Trophoblast cell (in vitro differentiated cells and primary cell): ENCODE measurements at regions not wholly inside any gene's neighbourhood (a gene's known extent, or its start where the extent isn't known, plus 50 kb on each side); places are given as distances from the start of the nearest gene placed in this dataset.

Experiments used
- DNase-seq, 2 donors: peaks; one replicate each; pipeline ENCODE4 v3.0.0-alpha.2; 2016
- H2AFZ ChIP-seq: 2 replicates; pipeline ENCODE4 v1.6.1; 2013; ENCODE audit warnings: low read length, moderate library complexity, mild to moderate bottlenecking; ENCODE audit not compliant: insufficient read depth, poor library complexity
- H2AK5ac ChIP-seq: 2 replicates; pipeline ENCODE4 v1.6.1; 2013; ENCODE audit warnings: mild to moderate bottlenecking, low read length
- H2BK120ac ChIP-seq: 2 replicates; pipeline ENCODE4 v1.6.1; 2013; ENCODE audit warnings: low read length, mild to moderate bottlenecking, moderate library complexity; ENCODE audit not compliant: insufficient read depth, poor library complexity
- H2BK12ac ChIP-seq: 2 replicates; pipeline ENCODE4 v1.6.1; 2013; ENCODE audit warnings: mild to moderate bottlenecking, low read length, moderate library complexity
- H2BK5ac ChIP-seq: 2 replicates; pipeline ENCODE4 v1.6.1; 2013; ENCODE audit warnings: low read length, low read depth, moderate library complexity, mild to moderate bottlenecking; ENCODE audit not compliant: poor library complexity
- H3K14ac ChIP-seq: 2 replicates; pipeline ENCODE4 v1.6.1; 2013; ENCODE audit warnings: mild to moderate bottlenecking, low read length
- H3K18ac ChIP-seq: 2 replicates; pipeline ENCODE4 v1.6.1; 2013; ENCODE audit warnings: mild to moderate bottlenecking, low read length
- H3K23ac ChIP-seq: 2 replicates; pipeline ENCODE4 v1.6.1; 2013; ENCODE audit warnings: low read length
- H3K27ac ChIP-seq: 2 replicates; pipeline ENCODE4 v1.5.1; 2013; ENCODE audit warnings: low read depth, mild to moderate bottlenecking, inconsistent platforms, low read length, moderate library complexity
- H3K27me3 ChIP-seq: 2 replicates; pipeline ENCODE4 v1.6.1; 2013; ENCODE audit warnings: inconsistent platforms, mild to moderate bottlenecking, low read length, moderate library complexity; ENCODE audit not compliant: insufficient read depth
- H3K36me3 ChIP-seq, 2 experiments: 1 replicate in 1 of 2; 2 replicates in 1 of 2; pipeline ENCODE4 v1.6.1; 2013; ENCODE audit warnings: low read length in 2 of 2, mild to moderate bottlenecking in 2 of 2, moderate library complexity in 1 of 2; ENCODE audit not compliant: insufficient read depth in 2 of 2, control insufficient read depth in 1 of 2
- H3K4ac ChIP-seq: 2 replicates; pipeline ENCODE4 v1.6.1; 2013; ENCODE audit warnings: low read depth, mild to moderate bottlenecking, low read length, moderate library complexity
- H3K4me1 ChIP-seq, 2 experiments: 1 replicate in 1 of 2; 2 replicates in 1 of 2; pipeline ENCODE4 v1.6.1; 2013; ENCODE audit warnings: low read length in 2 of 2, mild to moderate bottlenecking in 2 of 2, moderate library complexity in 1 of 2; ENCODE audit not compliant: insufficient read depth in 2 of 2, control insufficient read depth in 1 of 2
- H3K4me2 ChIP-seq: 2 replicates; pipeline ENCODE4 v1.6.1; 2013; ENCODE audit warnings: inconsistent platforms, mild to moderate bottlenecking, low read length, moderate library complexity
- H3K4me3 ChIP-seq: 2 replicates; pipeline ENCODE4 v1.5.1; 2013; ENCODE audit warnings: mild to moderate bottlenecking, low read depth, low read length, inconsistent platforms
- H3K79me1 ChIP-seq: one replicate; pipeline ENCODE4 v1.6.1; 2013; ENCODE audit warnings: low read length
- H3K79me2 ChIP-seq: 2 replicates; pipeline ENCODE4 v1.6.1; 2013; ENCODE audit warnings: low read length, mild to moderate bottlenecking; ENCODE audit not compliant: control insufficient read depth, insufficient read depth, poor library complexity
- H3K9ac ChIP-seq: 2 replicates; pipeline ENCODE4 v1.6.1; 2013; ENCODE audit warnings: mild to moderate bottlenecking, low read length
- H3K9me3 ChIP-seq: 2 replicates; pipeline ENCODE4 v1.6.1; 2013; ENCODE audit warnings: low read depth, mild to moderate bottlenecking, control low read depth, inconsistent platforms, low read length; ENCODE audit not compliant: insufficient read depth
- H4K12ac ChIP-seq: 2 replicates; pipeline ENCODE4 v1.6.1; 2013; ENCODE audit warnings: low read depth, mild to moderate bottlenecking, low read length, moderate library complexity
- H4K8ac ChIP-seq: 2 replicates; pipeline ENCODE4 v1.6.1; 2013; ENCODE audit warnings: low read depth, mild to moderate bottlenecking, low read length, moderate library complexity
- H4K91ac ChIP-seq: one replicate; pipeline ENCODE4 v1.6.1; 2013; ENCODE audit warnings: low read depth, mild to moderate bottlenecking, low read length, moderate library complexity
- WGBS: extraction: QIAGEN DNeasy Blood & Tissue Kit; methylation state at CpG from one replicate; pipeline ENCODE4 v1.1.7; 2013; ENCODE audit warnings: missing lambda C conversion rate; ENCODE audit not compliant: insufficient read length, insufficient coverage; ENCODE audit errors: extremely low coverage; 5-methylcytosine and 5-hydroxymethylcytosine counted together

DNA sequence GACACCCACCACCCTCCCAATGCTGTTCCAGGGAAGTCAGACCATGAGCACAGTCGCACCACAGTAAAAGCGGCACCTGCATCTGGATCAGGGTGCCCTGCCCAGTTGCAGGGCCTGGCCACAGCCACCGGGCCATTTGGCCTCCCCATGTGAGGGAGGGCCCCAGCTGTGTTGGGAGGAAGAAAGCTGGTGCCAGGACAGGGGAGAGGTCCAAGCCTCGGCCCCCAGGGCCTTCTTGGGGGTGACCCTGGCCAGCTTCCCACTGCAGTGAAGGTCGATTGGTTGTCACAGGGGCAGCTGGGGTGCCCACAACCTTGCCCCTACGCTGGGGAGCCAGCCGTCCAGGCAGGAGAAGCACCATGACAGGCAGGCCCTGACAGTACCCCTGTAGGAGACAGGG, 183.2 kb upstream of the RAB6C start:
- Histone ChIP-seq H3K18ac (no peak overlapping the region), H3K27me3 (no peaks in the 10 kb centered on the region), H3K27ac (no peak overlapping the region), H3K36me3 (no peaks in the 10 kb centered on the region), H3K23ac (no peak overlapping the region), H2AK5ac (no peak overlapping the region), H3K9me3 (no peaks in the 10 kb centered on the region), H2BK5ac (no peak overlapping the region), H4K8ac (no peak overlapping the region), H3K14ac (no peak overlapping the region), H4K12ac (no peak overlapping the region), H3K4me2 (no peak overlapping the region), H3K4me1 (peaks cover 2 to 6% of the 10 kb centered on the region in 2 experiments), H2BK12ac (no peak overlapping the region), H2AFZ (no peak overlapping the region), H3K79me2 (no peaks in the 10 kb centered on the region), H4K91ac (no peak overlapping the region), H3K9ac (no peak overlapping the region), H2BK120ac (no peak overlapping the region), H3K79me1 (no peaks in the 10 kb centered on the region), H3K4ac (no peak overlapping the region), H3K4me3 (no peak overlapping the region)
- no CpG with 5 or more reads among the region's 7 CpGs for WGBS
- no peak for DNase-seq

DNA sequence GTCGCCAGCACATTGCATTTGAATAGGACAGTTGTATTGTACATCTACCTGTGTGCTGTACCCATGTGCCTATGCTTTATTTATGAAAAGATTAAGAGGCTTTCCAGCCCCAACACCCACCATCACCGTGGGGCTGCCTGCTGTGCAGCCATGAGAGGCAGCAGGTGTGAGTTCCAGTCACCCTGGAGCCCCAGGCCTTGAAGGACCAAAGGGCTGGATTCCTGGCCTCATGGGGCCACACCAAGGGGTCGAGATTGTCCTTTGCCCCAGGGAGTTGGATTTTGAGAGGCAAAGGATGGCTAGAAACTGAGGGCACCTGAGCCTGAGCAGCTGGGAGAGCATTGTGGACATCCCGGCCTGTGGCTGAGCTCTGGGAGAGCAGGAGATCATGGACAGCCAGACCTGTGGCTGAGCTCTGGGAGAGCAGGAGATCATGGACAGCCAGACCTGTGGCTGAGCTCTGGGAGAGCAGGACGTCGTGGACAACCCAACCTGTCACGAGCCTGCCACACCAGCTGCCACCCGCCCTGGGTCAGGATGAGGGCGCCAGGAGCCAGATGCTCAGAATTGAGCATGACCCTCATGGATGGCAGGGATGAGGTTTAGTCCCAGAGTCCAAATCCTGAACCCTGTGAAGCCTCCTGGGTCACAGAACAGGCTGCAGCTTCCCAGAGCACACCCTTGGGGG, 182.5 kb upstream of the RAB6C start:
- H3K23ac ChIP-seq, result no peak overlapping the region
- H3K4me1 ChIP-seq, result peaks cover 2 to 6% of the 10 kb centered on the region in 2 experiments
- no peak overlapping the region for H2BK120ac ChIP-seq
- H3K27ac ChIP-seq, result no peak overlapping the region
- H3K9ac ChIP-seq, result no peak overlapping the region
- no peak overlapping the region for H3K4me3 ChIP-seq
- H3K27me3 ChIP-seq, result no peaks in the 10 kb centered on the region
- no peak overlapping the region for H4K91ac ChIP-seq
- H3K18ac ChIP-seq, result no peak overlapping the region
- no peaks in the 10 kb centered on the region for H3K79me2 ChIP-seq
- H3K4me2 ChIP-seq, result no peak overlapping the region
- H2AFZ ChIP-seq, result no peak overlapping the region
- no peak overlapping the region for H4K8ac ChIP-seq
- H2AK5ac ChIP-seq, result no peak overlapping the region
- H3K14ac ChIP-seq, result no peak overlapping the region
- H3K9me3 ChIP-seq, result no peaks in the 10 kb centered on the region
- no peak overlapping the region for H4K12ac ChIP-seq
- no peak for DNase-seq
- no peaks in the 10 kb centered on the region for H3K36me3 ChIP-seq
- no CpG with 5 or more reads among the region's 9 CpGs for WGBS
- H3K79me1 ChIP-seq, result no peaks in the 10 kb centered on the region
- H2BK12ac ChIP-seq, result no peak overlapping the region
- no peak overlapping the region for H3K4ac ChIP-seq
- no peak overlapping the region for H2BK5ac ChIP-seq

DNA sequence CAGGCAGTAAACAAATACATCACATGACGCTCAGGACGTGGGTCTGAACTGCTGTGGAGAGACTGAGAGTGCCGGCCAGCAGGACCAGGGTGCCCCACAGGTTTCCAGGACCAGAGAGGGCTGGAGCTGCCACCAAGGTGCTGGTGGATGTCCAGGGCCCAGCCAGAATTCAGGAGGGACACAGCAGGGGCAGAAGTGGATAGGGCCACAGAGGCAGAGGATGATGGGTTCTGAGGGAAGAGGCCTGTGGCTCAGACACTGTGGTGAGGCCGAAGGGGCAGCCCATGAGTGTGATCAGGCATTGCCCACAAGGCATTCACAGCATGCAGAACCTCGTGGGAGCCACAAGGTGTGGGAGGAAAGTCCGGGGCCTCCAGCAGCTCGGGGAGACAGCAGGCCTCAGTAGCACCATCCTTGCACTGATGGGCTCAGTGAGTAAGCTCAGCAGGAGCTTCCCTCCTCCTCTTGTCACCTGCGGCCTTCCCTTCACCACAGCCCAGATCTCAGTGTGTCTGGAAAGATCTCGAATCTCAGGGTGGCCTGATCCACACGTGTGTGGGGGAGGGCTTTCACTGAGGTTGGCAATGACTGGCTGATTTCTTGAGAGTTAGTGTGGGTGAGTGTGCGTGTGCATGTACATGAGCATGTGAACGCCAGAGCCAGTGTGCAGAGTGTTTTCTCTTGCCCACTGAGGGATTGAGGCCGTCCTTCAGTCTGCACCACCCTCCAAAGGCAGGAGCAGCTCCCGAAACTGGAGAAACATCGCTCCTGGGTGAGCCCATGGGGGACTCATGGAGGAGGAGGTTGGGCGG, 181.8 kb upstream of the RAB6C start:
- H2BK120ac ChIP-seq, result no peak overlapping the region
- no peaks in the 10 kb centered on the region for H3K79me2 ChIP-seq
- no peaks in the 10 kb centered on the region for H3K36me3 ChIP-seq

DNA sequence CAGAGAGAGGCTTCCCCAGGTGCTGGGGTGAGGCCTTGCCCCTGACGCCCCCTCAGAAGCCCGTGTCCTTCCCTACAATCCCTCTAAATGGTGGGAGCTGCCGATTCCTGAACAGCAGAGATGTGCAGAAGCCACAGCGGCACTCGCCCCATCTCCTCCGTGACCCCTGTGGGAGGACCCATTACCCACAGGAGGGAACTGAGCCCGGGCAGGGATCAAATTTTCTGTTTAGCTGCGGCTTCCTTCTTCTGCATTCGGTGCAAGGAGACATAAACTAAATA, 181.2 kb upstream of the RAB6C start:
- H4K91ac ChIP-seq, result no peak overlapping the region
- H3K9ac ChIP-seq, result no peak overlapping the region
- H3K27me3 ChIP-seq, result no peaks in the 10 kb centered on the region
- H3K4me1 ChIP-seq, result peaks cover 2 to 5% of the 10 kb centered on the region in 2 experiments
- no peak overlapping the region for H3K4me3 ChIP-seq
- no peak overlapping the region for H3K14ac ChIP-seq
- H2BK12ac ChIP-seq, result no peak overlapping the region
- no peak overlapping the region for H2BK120ac ChIP-seq
- H3K4ac ChIP-seq, result no peak overlapping the region
- H3K79me2 ChIP-seq, result no peaks in the 10 kb centered on the region
- H3K36me3 ChIP-seq, result no peaks in the 10 kb centered on the region
- H3K23ac ChIP-seq, result no peak overlapping the region
- no peak overlapping the region for H4K12ac ChIP-seq
- H2BK5ac ChIP-seq, result no peak overlapping the region
- no peaks in the 10 kb centered on the region for H3K9me3 ChIP-seq
- no peak overlapping the region for H3K27ac ChIP-seq
- no peak for DNase-seq
- no peak overlapping the region for H2AFZ ChIP-seq
- H2AK5ac ChIP-seq, result no peak overlapping the region
- H4K8ac ChIP-seq, result no peak overlapping the region
- H3K79me1 ChIP-seq, result no peaks in the 10 kb centered on the region
- H3K4me2 ChIP-seq, result no peak overlapping the region
- H3K18ac ChIP-seq, result no peak overlapping the region
- no CpG with 5 or more reads among the region's 9 CpGs for WGBS

More for the DNA sequence above, 181.8 kb upstream of the RAB6C start:
- H4K91ac ChIP-seq, result no peak overlapping the region
- no peak overlapping the region for H2BK5ac ChIP-seq
- H3K4me2 ChIP-seq, result no peak overlapping the region
- H2AFZ ChIP-seq, result no peak overlapping the region
- no peaks in the 10 kb centered on the region for H3K79me1 ChIP-seq
- H4K8ac ChIP-seq, result no peak overlapping the region
- no peak overlapping the region for H2AK5ac ChIP-seq
- H3K9me3 ChIP-seq, result no peaks in the 10 kb centered on the region
- no peak overlapping the region for H3K14ac ChIP-seq
- H3K9ac ChIP-seq, result no peak overlapping the region
- no peak overlapping the region for H3K27ac ChIP-seq
- no peak overlapping the region for H3K4me3 ChIP-seq
- no peak overlapping the region for H3K4ac ChIP-seq
- no peak overlapping the region for H3K18ac ChIP-seq
- DNase-seq, result no peak
- H3K4me1 ChIP-seq, result peaks cover 2 to 6% of the 10 kb centered on the region in 2 experiments
- H3K23ac ChIP-seq, result no peak overlapping the region
- no peak overlapping the region for H2BK12ac ChIP-seq
- no peak overlapping the region for H4K12ac ChIP-seq
- WGBS, result no CpG with 5 or more reads among the region's 16 CpGs
- no peaks in the 10 kb centered on the region for H3K27me3 ChIP-seq
